ENCODE measurements at regions not wholly inside any gene's neighbourhood (a gene's known extent, or its start where the extent isn't known, plus 50 kb on each side); places are given as distances from the start of the nearest gene placed in this dataset. TPM values are rescaled to one million over a fixed set of nuclear protein-coding genes. Genes with fewer than 3 reads are reported as not detected.

- no peaks in the 10 kb centered on the region for H3K27me3 ChIP-seq (ENCODE audit: control insufficient read depth, insufficient read depth, low read length)
- ChIA-PET CTCF (no interaction called here), POLR2A (no interaction called here)
- in situ Hi-C loops (cut with HindIII; ENCODE audit: low pct_unique_long_range_greater_than_20kb, low sequenced_read_pairs) (no loop called here), intact Hi-C loops (cut with micrococcal nuclease; ENCODE audit: unreplicated experiment) (no loop called here)
- no peak for DNase-seq (ENCODE audit: low read depth, low spot score)
- H3K9me3 ChIP-seq (ENCODE audit: control insufficient read depth, insufficient read depth, low read depth, low read length) = no peaks in the 10 kb centered on the region
- TF ChIP-seq TCF7L2 (IDR thresholded peaks at IDR 0.05; ENCODE audit: low read depth, low read length) = no peak
- TF ChIP-seq, protein P1, sequence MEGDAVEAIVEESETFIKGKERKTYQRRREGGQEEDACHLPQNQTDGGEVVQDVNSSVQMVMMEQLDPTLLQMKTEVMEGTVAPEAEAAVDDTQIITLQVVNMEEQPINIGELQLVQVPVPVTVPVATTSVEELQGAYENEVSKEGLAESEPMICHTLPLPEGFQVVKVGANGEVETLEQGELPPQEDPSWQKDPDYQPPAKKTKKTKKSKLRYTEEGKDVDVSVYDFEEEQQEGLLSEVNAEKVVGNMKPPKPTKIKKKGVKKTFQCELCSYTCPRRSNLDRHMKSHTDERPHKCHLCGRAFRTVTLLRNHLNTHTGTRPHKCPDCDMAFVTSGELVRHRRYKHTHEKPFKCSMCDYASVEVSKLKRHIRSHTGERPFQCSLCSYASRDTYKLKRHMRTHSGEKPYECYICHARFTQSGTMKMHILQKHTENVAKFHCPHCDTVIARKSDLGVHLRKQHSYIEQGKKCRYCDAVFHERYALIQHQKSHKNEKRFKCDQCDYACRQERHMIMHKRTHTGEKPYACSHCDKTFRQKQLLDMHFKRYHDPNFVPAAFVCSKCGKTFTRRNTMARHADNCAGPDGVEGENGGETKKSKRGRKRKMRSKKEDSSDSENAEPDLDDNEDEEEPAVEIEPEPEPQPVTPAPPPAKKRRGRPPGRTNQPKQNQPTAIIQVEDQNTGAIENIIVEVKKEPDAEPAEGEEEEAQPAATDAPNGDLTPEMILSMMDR (IDR thresholded peaks at IDR 0.05) = no peak
- TF ChIP-seq POLR2AphosphoS5 (IDR thresholded peaks at IDR 0.05; ENCODE audit: low read depth, low read length) = no peak
- no peak for ATAC-seq
- no peak overlapping the region for H3K4me3 ChIP-seq (ENCODE audit: low read depth in 2 of 2, low read length in 2 of 2)
- no peak overlapping the region for H3K27ac ChIP-seq (ENCODE audit: low read length)
- no TSS peak for BruUV-seq (replicated peaks)
- peaks cover 3% of the 10 kb centered on the region; the same call in 1 of the 2 replicates for H3K4me1 ChIP-seq (ENCODE audit: control insufficient read depth, insufficient read depth, low read length)
- H3K36me3 ChIP-seq (ENCODE audit: control insufficient read depth, insufficient read depth, low read length) = no peaks in the 10 kb centered on the region
Observed at GRCh38 chr5:96013254-96013653, 51.6 kb upstream of the ELL2 start.

GRCh38 chr5:96012399-96012798 lies 50.7 kb upstream of the ELL2 start:
- in situ Hi-C loops (cut with HindIII; ENCODE audit: low pct_unique_long_range_greater_than_20kb, low sequenced_read_pairs) (no loop called here), intact Hi-C loops (cut with micrococcal nuclease; ENCODE audit: unreplicated experiment) (no loop called here)
- POLR2A ChIA-PET = no interaction called here
- Histone ChIP-seq H3K27me3 (ENCODE audit: control insufficient read depth, insufficient read depth, low read length) (no peaks in the 10 kb centered on the region), H3K4me3 (ENCODE audit: low read depth in 2 of 2, low read length in 2 of 2) (no peak overlapping the region), H3K9me3 (ENCODE audit: control insufficient read depth, insufficient read depth, low read depth, low read length) (no peaks in the 10 kb centered on the region), H3K27ac (ENCODE audit: low read length) (no peak overlapping the region), H3K36me3 (ENCODE audit: control insufficient read depth, insufficient read depth, low read length) (no peaks in the 10 kb centered on the region), H3K4me1 (ENCODE audit: control insufficient read depth, insufficient read depth, low read length) (peaks cover 3% of the 10 kb centered on the region; the same call in 1 of the 2 replicates)
- DNase-seq (ENCODE audit: low read depth, low spot score) = no peak
- ATAC-seq = no peak
- TF ChIP-seq, protein P1 (IDR thresholded peaks at IDR 0.05) = no peak
- TF ChIP-seq SIN3A (IDR thresholded peaks at IDR 0.05; ENCODE audit: borderline replicate concordance, insufficient read depth, low read depth, low read length) = no peak
- no peak for TF ChIP-seq POLR2AphosphoS5 (IDR thresholded peaks at IDR 0.05; ENCODE audit: low read depth, low read length)
- no peak for TF ChIP-seq TCF7L2 (IDR thresholded peaks at IDR 0.05; ENCODE audit: low read depth, low read length)
- TF ChIP-seq, protein P2, sequence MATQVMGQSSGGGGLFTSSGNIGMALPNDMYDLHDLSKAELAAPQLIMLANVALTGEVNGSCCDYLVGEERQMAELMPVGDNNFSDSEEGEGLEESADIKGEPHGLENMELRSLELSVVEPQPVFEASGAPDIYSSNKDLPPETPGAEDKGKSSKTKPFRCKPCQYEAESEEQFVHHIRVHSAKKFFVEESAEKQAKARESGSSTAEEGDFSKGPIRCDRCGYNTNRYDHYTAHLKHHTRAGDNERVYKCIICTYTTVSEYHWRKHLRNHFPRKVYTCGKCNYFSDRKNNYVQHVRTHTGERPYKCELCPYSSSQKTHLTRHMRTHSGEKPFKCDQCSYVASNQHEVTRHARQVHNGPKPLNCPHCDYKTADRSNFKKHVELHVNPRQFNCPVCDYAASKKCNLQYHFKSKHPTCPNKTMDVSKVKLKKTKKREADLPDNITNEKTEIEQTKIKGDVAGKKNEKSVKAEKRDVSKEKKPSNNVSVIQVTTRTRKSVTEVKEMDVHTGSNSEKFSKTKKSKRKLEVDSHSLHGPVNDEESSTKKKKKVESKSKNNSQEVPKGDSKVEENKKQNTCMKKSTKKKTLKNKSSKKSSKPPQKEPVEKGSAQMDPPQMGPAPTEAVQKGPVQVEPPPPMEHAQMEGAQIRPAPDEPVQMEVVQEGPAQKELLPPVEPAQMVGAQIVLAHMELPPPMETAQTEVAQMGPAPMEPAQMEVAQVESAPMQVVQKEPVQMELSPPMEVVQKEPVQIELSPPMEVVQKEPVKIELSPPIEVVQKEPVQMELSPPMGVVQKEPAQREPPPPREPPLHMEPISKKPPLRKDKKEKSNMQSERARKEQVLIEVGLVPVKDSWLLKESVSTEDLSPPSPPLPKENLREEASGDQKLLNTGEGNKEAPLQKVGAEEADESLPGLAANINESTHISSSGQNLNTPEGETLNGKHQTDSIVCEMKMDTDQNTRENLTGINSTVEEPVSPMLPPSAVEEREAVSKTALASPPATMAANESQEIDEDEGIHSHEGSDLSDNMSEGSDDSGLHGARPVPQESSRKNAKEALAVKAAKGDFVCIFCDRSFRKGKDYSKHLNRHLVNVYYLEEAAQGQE (IDR thresholded peaks at IDR 0.05; ENCODE audit: insufficient read depth in 1 of 2, low read depth in 2 of 2, low read length in 1 of 2) = no peak
- BruUV-seq (replicated peaks) = no TSS peak
- CTCF ChIA-PET = no interaction called here

Small RNA genes in the stretch of these regions (microRNA-seq; reads per million reads assigned to microRNA genes)
- gene MIR583 (ENCODE audit: unreplicated experiment) = not detected
